ENCODE measurements at regions not wholly inside any gene's neighbourhood (a gene's known extent, or its start where the extent isn't known, plus 50 kb on each side); places are given as distances from the start of the nearest gene placed in this dataset.

DNA sequence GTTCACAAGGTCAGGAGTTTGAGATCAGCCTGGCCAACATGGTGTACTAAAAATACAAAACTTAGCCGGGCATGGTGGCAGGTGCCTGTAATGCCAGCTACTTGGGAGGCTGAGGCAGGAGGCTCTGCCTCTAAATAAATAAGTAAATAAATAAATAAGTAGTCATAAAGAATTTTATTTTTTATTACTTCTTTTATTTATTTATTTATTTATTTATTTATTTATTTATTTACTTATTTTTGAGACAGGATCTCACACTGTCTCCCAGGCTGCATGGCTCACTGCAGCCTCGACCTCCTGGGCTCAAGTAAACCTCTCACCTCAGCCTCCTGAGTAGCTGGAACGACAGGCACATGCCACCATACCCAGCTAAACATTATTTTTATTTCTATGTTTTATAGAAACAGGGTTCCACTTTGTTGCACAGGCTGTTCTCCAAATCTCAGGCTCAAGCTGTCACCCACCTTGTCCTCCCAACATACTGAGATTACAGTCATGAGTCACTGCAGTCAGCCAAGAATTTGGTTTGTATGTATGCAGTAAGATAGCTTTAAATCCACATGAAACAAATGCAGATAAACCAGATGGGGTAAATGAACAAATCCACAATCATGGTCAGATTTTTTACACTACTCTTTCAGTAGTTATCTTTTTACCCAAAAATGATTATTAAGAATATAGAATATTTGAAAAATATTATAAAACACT, 523.3 kb upstream of the RGS18 start:
- Histone ChIP-seq H3K9me3 (no peaks in the 10 kb centered on the region), H3K4me3 (no peak overlapping the region), H3K27ac (no peak overlapping the region), H3K36me3 (no peaks in the 10 kb centered on the region), H3K27me3 (no peaks in the 10 kb centered on the region), H3K4me1 (no peaks in the 10 kb centered on the region)
- TF ChIP-seq, protein P1, sequence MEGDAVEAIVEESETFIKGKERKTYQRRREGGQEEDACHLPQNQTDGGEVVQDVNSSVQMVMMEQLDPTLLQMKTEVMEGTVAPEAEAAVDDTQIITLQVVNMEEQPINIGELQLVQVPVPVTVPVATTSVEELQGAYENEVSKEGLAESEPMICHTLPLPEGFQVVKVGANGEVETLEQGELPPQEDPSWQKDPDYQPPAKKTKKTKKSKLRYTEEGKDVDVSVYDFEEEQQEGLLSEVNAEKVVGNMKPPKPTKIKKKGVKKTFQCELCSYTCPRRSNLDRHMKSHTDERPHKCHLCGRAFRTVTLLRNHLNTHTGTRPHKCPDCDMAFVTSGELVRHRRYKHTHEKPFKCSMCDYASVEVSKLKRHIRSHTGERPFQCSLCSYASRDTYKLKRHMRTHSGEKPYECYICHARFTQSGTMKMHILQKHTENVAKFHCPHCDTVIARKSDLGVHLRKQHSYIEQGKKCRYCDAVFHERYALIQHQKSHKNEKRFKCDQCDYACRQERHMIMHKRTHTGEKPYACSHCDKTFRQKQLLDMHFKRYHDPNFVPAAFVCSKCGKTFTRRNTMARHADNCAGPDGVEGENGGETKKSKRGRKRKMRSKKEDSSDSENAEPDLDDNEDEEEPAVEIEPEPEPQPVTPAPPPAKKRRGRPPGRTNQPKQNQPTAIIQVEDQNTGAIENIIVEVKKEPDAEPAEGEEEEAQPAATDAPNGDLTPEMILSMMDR (IDR thresholded peaks at IDR 0.05): no peak
- DNase-seq (ENCODE audit: low spot score): no peak

DNA sequence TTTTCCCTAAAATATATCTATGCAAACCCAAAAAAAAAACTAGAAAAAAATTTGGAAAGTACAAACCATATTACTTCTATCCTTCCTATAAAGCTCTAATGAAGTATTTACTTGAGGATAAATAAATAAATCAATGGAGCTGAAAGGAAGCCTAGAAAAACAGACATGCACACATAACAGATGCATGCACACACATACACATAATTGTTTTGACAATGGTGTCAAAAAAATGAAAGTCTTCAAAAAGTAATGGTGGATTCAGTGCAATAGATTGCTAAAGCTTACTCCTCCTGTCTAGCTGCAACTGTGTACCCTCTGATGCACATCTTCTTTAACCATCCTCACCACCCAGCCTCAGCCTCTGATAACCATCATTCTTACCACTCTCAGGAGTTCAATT, 521.9 kb upstream of the RGS18 start:
- Histone ChIP-seq H3K4me3 (no peak overlapping the region), H3K27me3 (no peaks in the 10 kb centered on the region), H3K4me1 (no peaks in the 10 kb centered on the region), H3K36me3 (no peaks in the 10 kb centered on the region), H3K27ac (no peak overlapping the region), H3K9me3 (no peaks in the 10 kb centered on the region)
- TF ChIP-seq, protein P1 (IDR thresholded peaks at IDR 0.05): no peak
- no peak for DNase-seq (ENCODE audit: low spot score)

DNA sequence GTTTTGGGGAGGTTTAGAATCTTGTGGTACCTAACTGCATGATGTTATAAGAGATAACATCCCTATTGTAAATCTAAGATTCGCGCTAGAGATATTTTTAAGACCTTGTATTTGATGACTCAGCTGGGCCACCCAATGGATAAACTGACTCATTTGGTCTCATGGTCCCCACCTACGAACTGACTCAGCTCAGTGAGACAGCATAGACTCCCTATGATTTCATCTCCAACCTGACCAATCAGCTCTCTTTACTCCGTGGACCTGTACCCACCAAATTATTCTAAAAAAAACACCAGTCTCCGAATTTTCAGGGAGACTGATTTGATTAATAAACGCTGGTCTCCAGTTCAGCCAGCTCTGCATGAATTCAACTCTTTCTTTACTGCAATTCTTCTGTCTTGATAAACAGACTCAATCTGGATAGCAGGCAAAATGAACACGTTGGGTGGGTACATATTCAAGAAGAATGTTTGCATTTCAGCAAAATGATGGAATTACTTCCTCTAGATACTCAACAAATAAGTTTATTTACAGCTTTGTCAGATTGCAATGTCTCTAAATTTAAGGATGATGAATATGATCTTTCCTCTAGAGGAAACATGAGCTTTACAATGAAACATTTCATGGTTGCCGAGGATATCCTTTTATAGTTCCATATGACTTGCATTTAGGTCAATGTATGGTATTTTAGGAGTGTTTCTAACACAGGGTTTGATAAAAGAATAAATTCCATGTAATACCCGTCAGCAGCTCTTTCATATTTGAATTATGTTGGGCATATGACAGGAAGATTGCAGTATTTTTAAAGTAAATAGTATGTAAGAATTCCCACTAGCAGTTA, 516.6 kb upstream of the RGS18 start:
- H3K27me3 ChIP-seq: no peaks in the 10 kb centered on the region
- TF ChIP-seq, protein P1 (IDR thresholded peaks at IDR 0.05): no peak
- no peaks in the 10 kb centered on the region for H3K4me1 ChIP-seq
- no peak for DNase-seq (ENCODE audit: low spot score)
- H3K9me3 ChIP-seq: no peaks in the 10 kb centered on the region
- no peak overlapping the region for H3K27ac ChIP-seq
- H3K36me3 ChIP-seq: no peaks in the 10 kb centered on the region
- H3K4me3 ChIP-seq: no peak overlapping the region

DNA sequence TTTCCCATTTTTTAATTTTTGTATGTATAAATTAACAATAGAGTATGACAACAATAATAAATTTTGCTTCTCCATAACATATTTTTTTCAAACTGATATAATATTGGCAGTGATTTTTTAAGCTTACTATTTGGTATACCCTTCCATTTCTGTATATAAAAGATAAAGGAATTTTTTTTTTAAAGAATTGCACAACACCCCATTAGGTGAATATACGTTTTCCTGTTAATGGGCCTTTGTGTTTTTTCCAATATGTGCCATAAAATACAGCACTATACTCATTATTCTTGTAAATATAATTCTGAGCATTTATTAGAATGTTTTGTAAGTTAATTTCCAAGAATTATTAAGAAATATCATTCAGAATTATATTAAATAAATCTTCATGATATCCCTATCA, 515.2 kb upstream of the RGS18 start:
- Histone ChIP-seq H3K4me3 (no peak overlapping the region), H3K36me3 (no peaks in the 10 kb centered on the region), H3K27ac (no peak overlapping the region), H3K9me3 (no peaks in the 10 kb centered on the region), H3K4me1 (no peaks in the 10 kb centered on the region), H3K27me3 (no peaks in the 10 kb centered on the region)
- TF ChIP-seq, protein P1 (IDR thresholded peaks at IDR 0.05): no peak
- DNase-seq (ENCODE audit: low spot score): no peak

DNA sequence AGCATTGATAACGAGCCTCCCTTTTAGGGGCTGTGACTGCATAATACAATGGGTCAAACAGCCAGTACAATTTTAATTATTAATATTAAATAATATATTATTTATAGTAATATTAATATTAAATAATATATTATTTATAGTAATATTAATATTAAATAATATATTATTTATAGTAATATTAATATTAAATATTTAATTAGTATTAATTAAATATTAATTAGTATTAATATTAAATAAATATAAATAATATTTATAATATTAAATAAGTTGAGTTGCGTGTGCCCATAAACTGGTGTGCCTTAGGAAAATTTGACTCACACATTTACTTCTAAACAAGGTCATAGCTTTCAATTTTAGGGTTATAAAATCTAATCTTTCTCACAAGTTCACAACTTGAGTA, 509.3 kb upstream of the RGS18 start:
- Histone ChIP-seq H3K9me3 (no peaks in the 10 kb centered on the region), H3K4me3 (no peak overlapping the region), H3K4me1 (no peaks in the 10 kb centered on the region), H3K27ac (no peak overlapping the region), H3K36me3 (no peaks in the 10 kb centered on the region), H3K27me3 (no peaks in the 10 kb centered on the region)
- DNase-seq (ENCODE audit: low spot score): no peak
- TF ChIP-seq, protein P1 (IDR thresholded peaks at IDR 0.05): no peak

Data from right atrium auricular region (tissue), 2 donors.